ENCODE measurements at regions not wholly inside any gene's neighbourhood (a gene's known extent, or its start where the extent isn't known, plus 50 kb on each side); places are given as distances from the start of the nearest gene placed in this dataset.

DNA sequence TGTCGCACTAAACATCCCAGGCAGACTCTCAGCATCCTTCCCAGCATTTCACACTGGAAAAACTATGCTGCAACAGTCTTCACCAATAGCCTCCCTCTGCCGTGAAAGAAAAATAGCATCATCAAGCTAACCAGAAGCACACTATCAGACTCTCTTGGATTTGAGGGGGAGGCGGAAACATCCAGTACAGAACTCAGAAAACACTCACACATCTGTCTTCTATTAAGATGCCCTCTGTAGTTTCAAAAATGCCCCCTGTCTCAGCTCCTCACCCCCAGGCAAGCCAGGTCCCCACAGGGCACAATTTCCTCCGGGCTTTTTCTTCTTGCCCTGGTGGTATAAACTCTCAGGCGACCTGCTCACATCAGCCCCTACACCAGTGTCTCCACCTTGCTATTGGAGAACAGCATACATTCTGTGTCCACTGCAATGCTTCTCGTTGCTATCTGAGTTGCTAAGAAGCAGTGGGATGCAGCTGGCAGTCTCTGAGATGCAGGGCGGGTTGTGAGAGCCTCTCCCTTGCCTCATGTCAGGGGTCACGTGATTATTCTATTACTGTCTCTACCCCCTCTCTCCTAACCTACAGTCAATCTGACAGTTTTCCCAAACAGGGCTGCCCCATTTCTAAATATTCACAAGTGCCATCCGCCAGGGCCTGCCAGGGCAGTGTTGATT lies 189.9 kb downstream of the INO80D start:
- TF ChIP-seq, protein P1, sequence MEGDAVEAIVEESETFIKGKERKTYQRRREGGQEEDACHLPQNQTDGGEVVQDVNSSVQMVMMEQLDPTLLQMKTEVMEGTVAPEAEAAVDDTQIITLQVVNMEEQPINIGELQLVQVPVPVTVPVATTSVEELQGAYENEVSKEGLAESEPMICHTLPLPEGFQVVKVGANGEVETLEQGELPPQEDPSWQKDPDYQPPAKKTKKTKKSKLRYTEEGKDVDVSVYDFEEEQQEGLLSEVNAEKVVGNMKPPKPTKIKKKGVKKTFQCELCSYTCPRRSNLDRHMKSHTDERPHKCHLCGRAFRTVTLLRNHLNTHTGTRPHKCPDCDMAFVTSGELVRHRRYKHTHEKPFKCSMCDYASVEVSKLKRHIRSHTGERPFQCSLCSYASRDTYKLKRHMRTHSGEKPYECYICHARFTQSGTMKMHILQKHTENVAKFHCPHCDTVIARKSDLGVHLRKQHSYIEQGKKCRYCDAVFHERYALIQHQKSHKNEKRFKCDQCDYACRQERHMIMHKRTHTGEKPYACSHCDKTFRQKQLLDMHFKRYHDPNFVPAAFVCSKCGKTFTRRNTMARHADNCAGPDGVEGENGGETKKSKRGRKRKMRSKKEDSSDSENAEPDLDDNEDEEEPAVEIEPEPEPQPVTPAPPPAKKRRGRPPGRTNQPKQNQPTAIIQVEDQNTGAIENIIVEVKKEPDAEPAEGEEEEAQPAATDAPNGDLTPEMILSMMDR (IDR thresholded peaks at IDR 0.05), result no peak
- TF ChIP-seq EZH2 (IDR thresholded peaks at IDR 0.05), result no peak
